PC-9 (cell line): ENCODE measurements at regions not wholly inside any gene's neighbourhood (a gene's known extent, or its start where the extent isn't known, plus 50 kb on each side); places are given as distances from the start of the nearest gene placed in this dataset.

Experiments
- BruUV-seq: library from RNA; stranded (reverse); fragments of 400-500 nt; replicated peaks from 2 replicates; lab custom pipeline; 2021; lab: Mats Ljungman, UMichigan
- CTCF ChIA-PET: fragments of 300-600 bp; sonication (Branson Sonifier 250); formaldehyde crosslinking; loops from one replicate; lab custom pipeline; 2022; ENCODE audit warnings: antibody characterized with exemption; lab: Charles Lee
- POLR2A ChIA-PET: fragments of 300-600 bp; sonication (Branson Sonifier 250); formaldehyde crosslinking; loops from one replicate; lab custom pipeline; 2022; ENCODE audit warnings: antibody characterized with exemption; ENCODE audit not compliant: unreplicated experiment; lab: Charles Lee
- DNase-seq, 2 experiments: peaks; one replicate each; pipeline versions ENCODE4 v3.0.0 to v3.0.0-alpha.2; 2015 to 2022; ENCODE audit warnings: mixed read lengths in 1 of 2
- H2AFZ ChIP-seq: fragments of 200-600 bp; sonication (generic); 2 replicates; pipeline ENCODE4 v1.8.1; 2017; ENCODE audit warnings: antibody characterized with exemption
- H3F3A ChIP-seq: fragments of 200-600 bp; sonication (generic); 2 replicates; pipeline ENCODE4 v1.8.1; 2017; ENCODE audit warnings: antibody characterized with exemption, mild to moderate bottlenecking, low read depth; ENCODE audit not compliant: insufficient read depth
- H3K27ac ChIP-seq: fragments of 200-600 bp; sonication (generic); 2 replicates; pipeline ENCODE4 v1.6.1; 2016; ENCODE audit warnings: mixed run types
- H3K27me3 ChIP-seq: fragments of 200-600 bp; sonication (generic); 2 replicates; pipeline ENCODE4 v1.6.1; 2016; ENCODE audit warnings: low read depth, mixed run types; ENCODE audit not compliant: insufficient read depth
- H3K36me3 ChIP-seq: fragments of 200-600 bp; sonication (generic); 2 replicates; pipeline ENCODE4 v1.6.1; 2016; ENCODE audit warnings: low read depth, mixed run types
- H3K4me1 ChIP-seq: fragments of 200-600 bp; sonication (generic); replicated peaks from 2 replicates; pipeline ENCODE4 v1.6.1; 2016; ENCODE audit warnings: mixed run types; ENCODE audit not compliant: insufficient read depth
- H3K4me2 ChIP-seq: fragments of 200-600 bp; sonication (generic); 2 replicates; pipeline ENCODE4 v1.6.1; 2017; ENCODE audit warnings: mixed run types
- H3K4me3 ChIP-seq: fragments of 200-600 bp; sonication (generic); 2 replicates; pipeline ENCODE4 v1.6.1; 2016; ENCODE audit warnings: mixed run types
- H3K79me2 ChIP-seq: fragments of 200-600 bp; sonication (generic); 2 replicates; pipeline ENCODE4 v1.6.1; 2017; ENCODE audit warnings: low read depth, mixed run types
- H3K9me2 ChIP-seq: fragments of 200-600 bp; sonication (generic); 2 replicates; pipeline ENCODE4 v1.8.1; 2017; ENCODE audit warnings: mild to moderate bottlenecking; ENCODE audit not compliant: insufficient read depth
- H3K9me3 ChIP-seq: fragments of 200-600 bp; sonication (generic); 2 replicates; pipeline ENCODE4 v1.8.1; 2016; ENCODE audit warnings: low read depth; ENCODE audit not compliant: insufficient read depth
- H4K20me1 ChIP-seq: fragments of 200-600 bp; sonication (generic); 2 replicates; pipeline ENCODE4 v1.8.1; 2017; ENCODE audit not compliant: insufficient read depth
- CTCF ChIP-seq: fragments of 200-600 bp; sonication (generic); conservative IDR thresholded peaks from 2 replicates; pipeline ENCODE4 v1.6.1; 2017; ENCODE audit warnings: mixed run types, antibody characterized with exemption, mild to moderate bottlenecking, moderate library complexity
- EZH2 ChIP-seq: fragments of 200-600 bp; sonication (generic); IDR thresholded peaks from 2 replicates; pipeline ENCODE4 v1.8.0; 2017; ENCODE audit warnings: antibody characterized with exemption, low read depth
- intact Hi-C: fragments of 100-400 bp; cut with micrococcal nuclease; formaldehyde crosslinking; loops from one replicate; pipeline ENCODE4 v1.10.0; 2022; ENCODE audit not compliant: unreplicated experiment

- Histone ChIP-seq H3K4me2 (no peak overlapping the region), H3K27me3 (no peaks in the 10 kb centered on the region), H3K4me3 (no peak overlapping the region), H3K4me1 (no peaks in the 10 kb centered on the region), H3K79me2 (no peaks in the 10 kb centered on the region), H3F3A (no peaks in the 10 kb centered on the region), H2AFZ (no peak overlapping the region), H4K20me1 (no peaks in the 10 kb centered on the region), H3K9me3 (no peaks in the 10 kb centered on the region), H3K27ac (no peak overlapping the region), H3K9me2 (peaks cover 7% of the 10 kb centered on the region; the same call in 1 of the 2 replicates), H3K36me3 (no peaks in the 10 kb centered on the region)
- no peak for TF ChIP-seq EZH2
- TF ChIP-seq CTCF, result no peak
- ChIA-PET CTCF (no interaction called here), POLR2A (no interaction called here)
- no TSS peak for BruUV-seq
- no peak for DNase-seq
- intact Hi-C loops, result no loop called here
Measured at GRCh38 chr5:125722550-125722949, 700.7 kb upstream of the GRAMD2B start.

DNA sequence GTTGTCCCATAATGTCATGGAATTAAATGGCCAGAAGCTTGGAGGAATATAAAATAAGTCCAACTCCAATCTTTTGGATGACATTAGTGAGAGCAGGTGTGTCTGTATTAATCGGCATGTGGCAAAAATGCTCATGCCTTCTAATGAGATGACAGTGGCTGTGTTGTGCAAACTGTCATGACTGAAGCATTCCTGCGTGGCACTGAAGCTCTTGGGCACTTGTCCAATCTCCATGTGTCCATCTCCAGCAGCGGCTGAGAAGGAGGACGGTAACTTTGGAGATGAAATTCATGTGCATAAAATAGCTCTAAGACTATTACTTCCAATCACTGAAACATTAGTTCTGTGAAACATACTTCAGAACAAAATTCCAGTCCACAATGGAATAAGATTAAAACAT, 697.5 kb upstream of the GRAMD2B start:
- Histone ChIP-seq H4K20me1 (no peaks in the 10 kb centered on the region), H3K79me2 (no peaks in the 10 kb centered on the region), H3K4me2 (no peak overlapping the region), H3K36me3 (no peaks in the 10 kb centered on the region), H3F3A (no peaks in the 10 kb centered on the region), H3K9me2 (peaks cover 7% of the 10 kb centered on the region; the same call in 1 of the 2 replicates), H3K9me3 (no peaks in the 10 kb centered on the region), H3K4me1 (no peaks in the 10 kb centered on the region), H2AFZ (no peak overlapping the region; the same call in 1 of the 2 replicates), H3K27me3 (no peaks in the 10 kb centered on the region), H3K27ac (no peak overlapping the region), H3K4me3 (no peak overlapping the region)
- intact Hi-C loops, result no loop called here
- ChIA-PET CTCF (no interaction called here), POLR2A (no interaction called here)
- TF ChIP-seq EZH2 (no peak), CTCF (no peak)
- no TSS peak for BruUV-seq
- no peak for DNase-seq

- no peaks in the 10 kb centered on the region for H3F3A ChIP-seq
- intact Hi-C loops, result no loop called here
- no TSS peak for BruUV-seq
- TF ChIP-seq CTCF (no peak), EZH2 (no peak)
- no peak overlapping the region for H3K4me3 ChIP-seq
- no peaks in the 10 kb centered on the region for H3K79me2 ChIP-seq
- H4K20me1 ChIP-seq, result no peaks in the 10 kb centered on the region
- H3K27me3 ChIP-seq, result no peaks in the 10 kb centered on the region
- H3K9me2 ChIP-seq, result no peaks in the 10 kb centered on the region
- ChIA-PET POLR2A (no interaction called here), CTCF (no interaction called here)
- no peaks in the 10 kb centered on the region for H3K36me3 ChIP-seq
- H3K27ac ChIP-seq, result no peak overlapping the region
- H2AFZ ChIP-seq, result no peak overlapping the region
- H3K4me1 ChIP-seq, result no peaks in the 10 kb centered on the region
- H3K4me2 ChIP-seq, result no peak overlapping the region
- no peak for DNase-seq
- no peaks in the 10 kb centered on the region for H3K9me3 ChIP-seq
Measured at GRCh38 chr5:125743939-125744338, 679.3 kb upstream of the GRAMD2B start.
